GM18861 (cell line): ENCODE measurements at regions not wholly inside any gene's neighbourhood (a gene's known extent, or its start where the extent isn't known, plus 50 kb on each side); places are given as distances from the start of the nearest gene placed in this dataset.
"Not testable (repeated sequence)": the region's sequence is repeated elsewhere in the genome, so short reads cannot be mapped to it uniquely, and the experiment has no call there.

ENCODE experiments used
- ATAC-seq: cut with Tn5 transposase; IDR thresholded peaks from one replicate; pipeline ENCODE4 v1.9.1; 2021; ENCODE audit not compliant: unreplicated experiment

GRCh38 chr12:80045594-80045993, 53.7 kb upstream of the OTOGL start:
- ATAC-seq, result no peak

GRCh38 chr12:80044694-80045046, 54.7 kb upstream of the OTOGL start:
- no peak for ATAC-seq

- ATAC-seq, result no peak
Observed at GRCh38 chr12:80041692-80042091, 57.6 kb upstream of the OTOGL start.

- ATAC-seq, result no peak
Observed at GRCh38 chr12:80041071-80041470, 58.3 kb upstream of the OTOGL start.

GRCh38 chr12:80040075-80040738, 59.1 kb upstream of the OTOGL start:
- ATAC-seq, result no peak

GRCh38 chr12:80038062-80038560, 61.2 kb upstream of the OTOGL start:
- ATAC-seq, result no peak

- no peak for ATAC-seq
Observed at GRCh38 chr12:80033448-80033847, 65.9 kb upstream of the OTOGL start.

- ATAC-seq, result no peak
Observed at GRCh38 chr12:80032946-80033345, 66.4 kb upstream of the OTOGL start.

- no peak for ATAC-seq
Observed at GRCh38 chr12:80031229-80031628, 68.1 kb upstream of the OTOGL start.

GRCh38 chr12:80025638-80026037, 73.7 kb upstream of the OTOGL start:
- no peak for ATAC-seq

- no peak for ATAC-seq
Observed at GRCh38 chr12:80019691-80020090, 79.6 kb upstream of the OTOGL start.

GRCh38 chr12:80018119-80018518, 81.2 kb upstream of the OTOGL start:
- no peak for ATAC-seq

GRCh38 chr12:80017261-80017870, 82.0 kb upstream of the OTOGL start:
- ATAC-seq, result no peak

GRCh38 chr12:80016684-80017083, 81.8 kb upstream of the PPP1R12A start:
- no peak for ATAC-seq

GRCh38 chr12:80015660-80016059, 80.8 kb upstream of the PPP1R12A start:
- no peak for ATAC-seq

GRCh38 chr12:80003744-80004143, 68.8 kb upstream of the PPP1R12A start:
- ATAC-seq, result not testable (repeated sequence)

- ATAC-seq, result no peak
Observed at GRCh38 chr12:80001562-80001961, 66.7 kb upstream of the PPP1R12A start.

GRCh38 chr12:80000831-80001230, 65.9 kb upstream of the PPP1R12A start:
- ATAC-seq, result no peak

GRCh38 chr12:79998554-79998953, 63.7 kb upstream of the PPP1R12A start:
- ATAC-seq, result no peak

- peak; percentile 100 for ATAC-seq
Observed at GRCh38 chr12:79997096-79997791, 62.3 kb upstream of the PPP1R12A start.

- not testable (repeated sequence) for ATAC-seq
Observed at GRCh38 chr12:79995385-79996084, 60.6 kb upstream of the PPP1R12A start.
